MCF 10A (cell line): ENCODE measurements at regions not wholly inside any gene's neighbourhood (a gene's known extent, or its start where the extent isn't known, plus 50 kb on each side); places are given as distances from the start of the nearest gene placed in this dataset.

ENCODE experiments used
- BruUV-seq: library from RNA; stranded (reverse); fragments of 400-500 nt; replicated peaks from 2 replicates; lab custom pipeline; 2021; lab: Mats Ljungman, UMichigan
- CTCF ChIA-PET: fragments of 300-600 bp; sonication (Branson Sonifier 250); formaldehyde crosslinking; extraction: SDS; loops from one replicate; lab custom pipeline; 2021; ENCODE audit warnings: antibody characterized with exemption, inconsistent platforms; lab: Yijun Ruan, JAX
- POLR2A ChIA-PET: fragments of 300-600, 350-650 bp; sonication (Branson Sonifier 250); formaldehyde crosslinking; extraction: SDS; loops from one replicate; lab custom pipeline; 2020; ENCODE audit warnings: antibody characterized with exemption, inconsistent platforms; lab: Yijun Ruan, JAX
- DNase-seq: peaks from one replicate; pipeline ENCODE4 v3.0.0-alpha.2; 2018; ENCODE audit not compliant: unreplicated experiment
- H3K27ac Mint-ChIP-seq: one replicate; pipeline ENCODE4 v1.8.0; 2022; ENCODE audit warnings: mild to moderate bottlenecking, low read depth, mixed read lengths; ENCODE audit not compliant: unreplicated experiment
- H3K27me3 Mint-ChIP-seq: one replicate; pipeline ENCODE4 v1.8.0; 2022; ENCODE audit warnings: mixed read lengths; ENCODE audit not compliant: insufficient read depth, unreplicated experiment
- H3K36me3 Mint-ChIP-seq: one replicate; pipeline ENCODE4 v1.8.0; 2022; ENCODE audit warnings: mild to moderate bottlenecking, moderate library complexity, mixed read lengths; ENCODE audit not compliant: insufficient read depth, unreplicated experiment
- H3K4me1 Mint-ChIP-seq: one replicate; pipeline ENCODE4 v1.8.0; 2022; ENCODE audit warnings: mixed read lengths; ENCODE audit not compliant: insufficient read depth, unreplicated experiment
- H3K4me3 Mint-ChIP-seq: one replicate; pipeline ENCODE4 v1.8.0; 2022; ENCODE audit warnings: mild to moderate bottlenecking, moderate library complexity, mixed read lengths; ENCODE audit not compliant: unreplicated experiment
- H3K9me3 Mint-ChIP-seq: one replicate; pipeline ENCODE4 v1.8.0; 2022; ENCODE audit warnings: mixed read lengths; ENCODE audit not compliant: unreplicated experiment
- CTCF ChIP-seq: fragments of 200-600 bp; IDR thresholded peaks from one replicate; pipeline ENCODE4 v1.8.0; 2022; ENCODE audit warnings: antibody characterized with exemption, mild to moderate bottlenecking; ENCODE audit not compliant: unreplicated experiment
- intact Hi-C: fragments of 100-400 bp; cut with micrococcal nuclease; formaldehyde crosslinking; loops from 2 replicates; pipeline ENCODE4 v1.14.1; 2022

DNA sequence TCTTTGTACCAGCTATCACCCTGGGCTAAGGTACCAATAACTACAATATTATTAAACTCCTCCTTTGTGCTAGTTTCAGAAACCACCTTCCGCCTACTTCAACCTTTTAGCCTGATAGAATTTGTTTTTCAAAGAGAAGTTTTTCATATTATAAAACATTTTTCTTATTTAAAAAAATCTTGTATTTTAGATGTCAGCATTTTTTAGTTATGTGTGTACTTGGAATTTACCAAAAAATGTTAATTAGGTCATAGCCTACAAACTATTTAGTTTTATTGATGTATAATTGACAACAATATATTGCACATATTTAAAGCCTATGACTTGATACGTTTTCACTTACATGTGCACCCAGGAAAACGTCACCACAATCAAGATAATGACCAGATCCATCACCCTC is 1097.6 kb downstream of the JRKL start:
- Mint-ChIP-seq H3K27me3 (peaks cover 62% of the 10 kb centered on the region), H3K4me1 (no peaks in the 10 kb centered on the region), H3K4me3 (no peak overlapping the region), H3K27ac (no peak overlapping the region), H3K36me3 (no peaks in the 10 kb centered on the region), H3K9me3 (no peaks in the 10 kb centered on the region)
- DNase-seq: no peak
- no TSS peak for BruUV-seq
- POLR2A ChIA-PET: no interaction called here
- intact Hi-C loops: no loop called here
- no peak for TF ChIP-seq CTCF
- CTCF ChIA-PET: no interaction called here

DNA sequence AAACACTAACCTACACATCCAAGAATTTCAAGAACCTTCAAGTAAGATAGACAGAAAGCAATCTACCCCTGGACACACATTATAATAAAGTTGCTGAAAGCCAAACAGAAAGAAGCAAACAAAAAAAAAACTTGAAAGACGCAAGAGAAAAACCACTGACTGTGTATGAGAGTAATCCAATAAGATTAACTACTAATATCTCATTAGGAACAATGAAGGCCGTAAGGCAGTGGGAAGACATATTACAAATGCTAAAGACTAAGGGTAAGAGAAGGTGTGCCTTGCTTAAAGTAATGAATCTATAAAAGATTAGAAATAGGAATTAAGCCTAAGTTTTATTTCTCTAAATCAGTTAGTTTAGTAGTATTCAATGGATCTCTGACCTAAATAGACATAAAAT is 1109.1 kb downstream of the JRKL start:
- CTCF ChIA-PET: no interaction called here
- no peak for TF ChIP-seq CTCF
- no peaks in the 10 kb centered on the region for H3K36me3 Mint-ChIP-seq
- intact Hi-C loops: no loop called here
- POLR2A ChIA-PET: no interaction called here
- H3K27me3 Mint-ChIP-seq: no peaks in the 10 kb centered on the region
- H3K4me1 Mint-ChIP-seq: no peaks in the 10 kb centered on the region
- no peak overlapping the region for H3K4me3 Mint-ChIP-seq
- DNase-seq: no peak
- peaks cover 12% of the 10 kb centered on the region for H3K9me3 Mint-ChIP-seq
- BruUV-seq: no TSS peak
- no peak overlapping the region for H3K27ac Mint-ChIP-seq

DNA sequence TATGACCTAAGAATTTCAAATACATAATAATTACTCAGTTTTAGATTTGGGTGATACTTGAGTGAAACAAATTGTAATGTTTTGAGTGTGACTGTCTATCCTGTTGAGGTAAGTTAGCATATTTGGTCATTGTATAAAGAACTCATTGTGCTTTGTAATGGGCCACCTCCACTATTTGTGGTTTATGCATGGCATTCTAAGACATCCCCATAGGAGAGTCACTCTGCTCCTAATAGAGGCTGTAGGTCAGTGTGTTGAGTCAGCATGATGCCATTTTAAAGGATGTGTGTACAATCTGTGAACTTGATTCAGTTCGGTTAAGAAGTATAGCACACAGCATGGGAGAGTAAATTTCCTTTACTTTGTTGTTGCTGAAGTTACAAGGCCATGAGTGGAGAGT is 1112.4 kb downstream of the JRKL start:
- Mint-ChIP-seq H3K4me1 (no peaks in the 10 kb centered on the region), H3K4me3 (no peak overlapping the region), H3K36me3 (no peaks in the 10 kb centered on the region), H3K9me3 (peaks cover 12% of the 10 kb centered on the region), H3K27me3 (peaks cover under 1% of the 10 kb centered on the region), H3K27ac (no peak overlapping the region)
- intact Hi-C loops: no loop called here
- CTCF ChIA-PET: no interaction called here
- no TSS peak for BruUV-seq
- TF ChIP-seq CTCF: no peak
- POLR2A ChIA-PET: no interaction called here
- DNase-seq: no peak

GRCh38 chr11:97506076-97506759 is 1116.4 kb downstream of the JRKL start:
- H3K9me3 Mint-ChIP-seq: no peaks in the 10 kb centered on the region
- DNase-seq: no peak
- ChIA-PET POLR2A (no interaction called here), CTCF (interaction anchor here (0.6 kb wide), 1 partner anchor 459 kb away, joined by 4 read pairs; no protein-coding TSS in a partner anchor)
- intact Hi-C loops: no loop called here
- H3K36me3 Mint-ChIP-seq: no peaks in the 10 kb centered on the region
- no peak overlapping the region for H3K27ac Mint-ChIP-seq
- peaks cover 34% of the 10 kb centered on the region for H3K27me3 Mint-ChIP-seq
- BruUV-seq: no TSS peak
- TF ChIP-seq CTCF: no peak
- no peak overlapping the region for H3K4me3 Mint-ChIP-seq
- H3K4me1 Mint-ChIP-seq: no peaks in the 10 kb centered on the region
